GM18507 (cell line): ENCODE measurements at regions not wholly inside any gene's neighbourhood (a gene's known extent, or its start where the extent isn't known, plus 50 kb on each side); places are given as distances from the start of the nearest gene placed in this dataset.
A peak's percentile ranks its signal among the peaks of the same experiment; 100 is the strongest.

ENCODE experiments used
- DNase-seq: peaks from one replicate; pipeline ENCODE4 v3.0.0; 2011; ENCODE audit warnings: low read depth; ENCODE audit not compliant: insufficient read length; ENCODE audit errors: extremely low spot score
- FAIRE-seq: peaks from 2 replicates; lab custom pipeline; 2011; peaks lifted over from hg19 to GRCh38; lab: Jason Lieb, UNC

GRCh38 chr7:109226699-109227098 lies 657.0 kb downstream of the DNAJB9 start:
- FAIRE-seq (no peak), DNase-seq (no peak)

- DNase-seq: no peak
- FAIRE-seq: no peak
Measured at GRCh38 chr7:109235316-109235715, 665.6 kb downstream of the DNAJB9 start.

- FAIRE-seq: no peak
- DNase-seq: no peak
Measured at GRCh38 chr7:109246330-109247077, 676.8 kb downstream of the DNAJB9 start.

- DNase-seq (no peak), FAIRE-seq (no peak)
Measured at GRCh38 chr7:109256762-109257560, 687.3 kb downstream of the DNAJB9 start.

GRCh38 chr7:109259151-109259550 lies 689.5 kb downstream of the DNAJB9 start:
- DNase-seq: peak; percentile 0
- FAIRE-seq: no peak

GRCh38 chr7:109261781-109262180 lies 692.1 kb downstream of the DNAJB9 start:
- DNase-seq (no peak), FAIRE-seq (no peak)

GRCh38 chr7:109266610-109267009 lies 696.9 kb downstream of the DNAJB9 start:
- DNase-seq (no peak), FAIRE-seq (no peak)

GRCh38 chr7:109276348-109276747 lies 706.7 kb downstream of the DNAJB9 start:
- no peak for DNase-seq
- no peak for FAIRE-seq

- FAIRE-seq (no peak), DNase-seq (no peak)
Measured at GRCh38 chr7:109282726-109283125, 713.1 kb downstream of the DNAJB9 start.

GRCh38 chr7:109284943-109285342 lies 715.3 kb downstream of the DNAJB9 start:
- no peak for FAIRE-seq
- no peak for DNase-seq

GRCh38 chr7:109295158-109295557 lies 725.5 kb downstream of the DNAJB9 start:
- DNase-seq: no peak
- FAIRE-seq: no peak

GRCh38 chr7:109308816-109309215 lies 739.1 kb downstream of the DNAJB9 start:
- DNase-seq: no peak
- FAIRE-seq: no peak

GRCh38 chr7:109309790-109310189 lies 740.1 kb downstream of the DNAJB9 start:
- DNase-seq: no peak

GRCh38 chr7:109318136-109318535 lies 748.5 kb downstream of the DNAJB9 start:
- no peak for DNase-seq

More at GRCh38 chr7:109309790-109310189, 740.1 kb downstream of the DNAJB9 start:
- no peak for FAIRE-seq

GRCh38 chr7:109322833-109323232 lies 753.2 kb downstream of the DNAJB9 start:
- DNase-seq (no peak), FAIRE-seq (no peak)

More at GRCh38 chr7:109318136-109318535, 748.5 kb downstream of the DNAJB9 start:
- FAIRE-seq: no peak

- FAIRE-seq (no peak), DNase-seq (no peak)
Measured at GRCh38 chr7:109331423-109331822, 761.7 kb downstream of the DNAJB9 start.

- DNase-seq: no peak
Measured at GRCh38 chr7:109335951-109336350, 766.3 kb downstream of the DNAJB9 start.

GRCh38 chr7:109336531-109336930 lies 766.9 kb downstream of the DNAJB9 start:
- DNase-seq (no peak), FAIRE-seq (no peak)

More at GRCh38 chr7:109335951-109336350, 766.3 kb downstream of the DNAJB9 start:
- no peak for FAIRE-seq

- DNase-seq (no peak), FAIRE-seq (no peak)
Measured at GRCh38 chr7:109343678-109344077, 774.0 kb downstream of the DNAJB9 start.

- no peak for DNase-seq
- no peak for FAIRE-seq
Measured at GRCh38 chr7:109351493-109351892, 781.8 kb downstream of the DNAJB9 start.

GRCh38 chr7:109354000-109354399 lies 784.3 kb downstream of the DNAJB9 start:
- DNase-seq: no peak
- no peak for FAIRE-seq
